Stimulated activated CD4-positive, alpha-beta T cell treated with anti-CD3 and anti-CD28 coated beads, Interleukin-1b, Interleukin-23, amount 100 ng/mL, for 24 hours (primary cell): ENCODE measurements at regions not wholly inside any gene's neighbourhood (a gene's known extent, or its start where the extent isn't known, plus 50 kb on each side); places are given as distances from the start of the nearest gene placed in this dataset.
"Not testable (repeated sequence)": the region's sequence is repeated elsewhere in the genome, so short reads cannot be mapped to it uniquely, and the experiment has no call there.

ENCODE experiments used
- DNase-seq, 4 experiments: peaks; one replicate each; pipeline ENCODE4 v3.0.0-alpha.2; 2020; ENCODE audit warnings: low read depth in 4 of 4, low spot score in 1 of 4

DNA sequence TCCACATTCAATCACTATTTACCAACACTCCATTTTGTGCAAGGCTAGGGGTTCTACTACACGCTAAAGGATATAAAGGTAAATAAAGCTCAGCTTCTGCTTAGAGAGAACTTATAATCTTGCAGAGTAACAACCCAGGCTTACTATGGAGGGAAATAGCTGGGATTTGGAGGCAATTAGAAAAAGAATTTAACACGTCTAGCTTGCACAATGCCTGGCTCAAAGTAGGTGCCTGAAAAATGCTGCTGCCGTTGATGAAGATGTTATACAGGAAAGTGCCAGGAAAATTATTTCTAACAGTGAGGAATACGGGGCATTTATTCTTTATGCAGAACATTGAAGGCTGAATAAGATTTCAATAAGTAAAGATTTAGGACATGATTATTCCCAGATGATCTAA, 214.2 kb downstream of the KITLG start:
- DNase-seq, result no peak

DNA sequence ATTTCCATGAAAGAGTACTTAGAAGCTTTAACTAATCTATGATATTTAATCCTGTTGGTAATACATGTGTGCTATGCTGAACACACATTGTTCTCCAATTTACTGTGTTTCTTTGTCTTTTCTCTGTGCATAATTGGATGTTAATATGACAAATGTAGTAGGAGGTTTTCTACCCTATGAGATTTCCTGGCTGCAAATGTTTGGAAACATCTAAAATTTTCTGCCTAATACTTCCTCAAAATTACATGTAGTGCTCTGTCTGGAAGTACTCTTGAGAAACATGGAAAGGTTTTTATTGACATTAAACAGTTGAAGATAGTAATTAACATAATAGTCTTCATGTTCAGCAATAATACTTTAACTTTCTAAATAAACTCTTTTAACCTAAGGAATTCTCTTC, 213.0 kb downstream of the KITLG start:
- no peak for DNase-seq

DNA sequence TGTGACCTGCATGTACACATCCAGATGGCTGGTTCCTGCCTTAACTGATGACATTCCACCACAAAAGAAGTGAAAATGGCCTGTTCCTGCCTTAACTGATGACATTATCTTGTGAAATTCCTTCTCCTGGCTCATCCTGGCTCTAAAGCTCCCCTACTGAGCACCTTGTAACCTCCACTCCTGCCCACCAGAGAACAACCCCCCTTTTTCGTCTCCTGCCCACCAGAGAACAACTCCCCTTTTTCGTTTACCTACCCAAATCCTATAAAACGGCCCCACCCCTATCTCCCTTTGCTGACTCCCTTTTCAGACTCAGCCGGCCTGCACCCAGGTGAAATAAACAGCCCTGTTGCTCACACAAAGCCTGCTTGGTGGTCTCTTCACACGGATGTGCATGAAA, 212.2 kb downstream of the KITLG start:
- not testable (repeated sequence) for DNase-seq

GRCh38 chr12:88371416-88372183, 208.7 kb downstream of the KITLG start:
- DNase-seq, result no peak

DNA sequence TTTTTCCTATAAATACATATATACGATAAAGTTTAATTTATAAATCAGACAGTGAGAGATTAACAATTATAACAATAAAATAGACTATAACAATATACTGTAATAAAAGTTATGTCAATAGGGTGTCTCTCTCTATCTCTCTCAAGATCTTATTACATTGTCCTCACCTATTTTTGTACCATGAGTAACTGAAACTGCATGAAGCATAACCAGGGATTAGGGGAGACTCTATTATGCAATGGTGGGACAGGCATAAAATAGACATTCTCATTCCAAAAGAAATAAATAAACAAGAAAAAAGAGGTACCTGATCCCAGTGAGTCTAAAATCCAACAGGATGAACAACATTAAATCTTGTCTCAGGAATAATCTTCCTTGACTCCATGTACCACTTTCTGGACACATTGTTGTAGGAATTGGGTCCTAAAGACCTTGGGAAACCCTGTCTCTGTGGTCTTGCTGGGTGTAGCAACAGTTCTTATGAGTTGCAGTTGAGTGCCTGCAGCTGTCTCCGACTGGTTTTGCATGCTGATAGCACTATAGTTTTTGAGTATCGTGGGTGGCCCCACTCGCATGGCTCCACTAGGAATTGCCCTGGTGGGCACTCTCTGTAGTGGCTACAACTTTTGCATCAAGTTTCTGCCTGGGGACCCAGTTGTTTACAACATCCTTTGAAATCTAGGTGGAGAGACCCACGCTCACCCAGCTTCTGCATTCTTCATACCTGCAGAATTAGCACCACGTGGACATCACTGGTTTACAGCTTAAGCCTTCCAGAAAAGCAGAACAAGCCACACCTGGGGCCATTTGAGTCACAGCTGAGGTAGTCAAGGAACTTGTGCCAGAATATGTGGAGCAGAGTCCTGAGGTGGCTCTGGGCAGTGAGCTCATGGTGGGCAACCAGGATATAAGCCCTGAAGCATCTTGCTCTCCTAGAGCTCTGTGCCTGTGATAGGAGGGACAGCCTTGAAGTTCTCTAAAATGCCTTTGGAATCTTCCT, 204.7 kb downstream of the KITLG start:
- no peak for DNase-seq

DNA sequence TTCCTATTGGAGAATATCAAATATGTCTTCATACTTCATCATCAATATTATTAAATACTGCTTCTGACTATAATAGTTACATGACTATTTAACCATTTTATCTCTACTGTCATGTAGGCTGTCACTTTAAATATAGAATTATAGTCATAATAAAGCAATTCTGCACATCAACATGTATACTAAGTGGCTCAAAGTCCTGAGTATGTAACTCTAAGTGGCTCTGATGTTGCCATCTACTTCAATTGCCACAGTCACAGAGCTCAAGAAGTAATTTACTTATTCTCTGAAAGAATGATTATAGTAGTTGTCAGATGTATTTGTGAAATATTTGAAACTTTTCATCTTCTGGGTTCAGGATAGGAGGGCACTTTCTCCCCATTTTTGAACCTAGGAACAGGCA, 202.3 kb downstream of the KITLG start:
- no peak for DNase-seq

DNA sequence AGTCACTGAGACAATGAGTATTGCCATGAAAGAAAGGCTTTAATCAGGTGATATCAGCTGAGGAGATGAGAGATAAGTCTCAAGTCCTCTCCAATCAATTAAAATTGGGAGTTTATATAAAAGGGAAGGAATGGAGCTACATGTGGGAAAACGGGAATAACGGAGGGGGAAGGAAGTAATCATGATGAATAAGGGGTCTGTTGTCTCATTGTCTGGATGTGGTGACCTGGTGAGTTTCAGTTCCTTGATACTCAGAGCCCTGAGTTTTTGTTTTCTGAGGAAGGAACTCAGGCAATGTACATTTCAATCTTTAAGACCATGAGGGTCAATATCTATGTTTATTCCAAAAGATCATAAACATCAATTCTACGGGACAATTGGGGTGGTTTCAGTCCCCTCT, 198.8 kb downstream of the KITLG start:
- DNase-seq, result no peak

- DNase-seq, result no peak
Observed at GRCh38 chr12:88383405-88383804, 196.9 kb downstream of the KITLG start.

DNA sequence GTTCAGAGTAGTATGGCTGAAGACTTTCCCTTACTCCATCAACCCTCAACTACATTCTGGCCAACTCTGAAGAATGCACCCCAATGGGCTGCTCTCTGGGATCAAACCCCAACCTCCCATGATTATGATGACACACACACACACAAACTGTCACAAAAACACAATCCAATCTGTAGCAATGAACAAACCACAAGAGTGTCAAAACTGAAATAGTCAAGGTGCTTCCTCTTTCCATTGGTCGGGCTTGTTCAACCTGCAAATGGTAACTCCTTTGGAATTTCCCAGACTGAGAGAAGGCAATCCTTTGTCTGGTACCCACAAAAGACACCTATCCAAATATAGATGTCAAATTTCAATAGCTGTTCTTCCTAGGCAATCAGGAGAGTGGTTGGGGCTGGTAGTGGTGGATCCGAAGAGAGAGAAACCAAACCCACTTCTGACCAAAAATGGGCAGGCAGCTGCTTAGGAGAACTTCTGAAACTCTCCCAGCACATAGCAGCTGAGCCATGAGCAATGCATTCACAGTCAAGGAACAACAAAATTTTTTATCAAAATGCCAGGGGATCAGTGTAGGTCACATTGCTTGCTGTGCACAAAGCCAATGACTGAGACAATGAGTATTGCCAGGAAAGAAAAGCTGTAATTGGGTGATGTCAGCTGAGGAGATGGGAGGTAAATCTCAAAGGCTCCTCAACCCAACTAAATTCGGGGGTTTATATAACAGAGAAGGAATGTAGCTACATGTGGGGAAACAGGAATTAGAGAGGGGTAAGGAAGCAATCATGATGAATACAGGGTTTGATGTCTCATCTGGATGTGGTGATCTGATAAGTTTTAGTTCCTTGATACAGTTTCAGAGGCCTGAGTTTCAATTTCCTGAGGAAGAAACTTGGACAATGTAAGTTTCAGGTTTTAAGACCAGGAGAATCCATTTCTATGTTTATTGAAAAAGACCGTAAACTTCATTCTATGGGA, 191.4 kb downstream of the KITLG start:
- DNase-seq, result no peak

- no peak for DNase-seq
Observed at GRCh38 chr12:88390811-88391210, 189.5 kb downstream of the KITLG start.

DNA sequence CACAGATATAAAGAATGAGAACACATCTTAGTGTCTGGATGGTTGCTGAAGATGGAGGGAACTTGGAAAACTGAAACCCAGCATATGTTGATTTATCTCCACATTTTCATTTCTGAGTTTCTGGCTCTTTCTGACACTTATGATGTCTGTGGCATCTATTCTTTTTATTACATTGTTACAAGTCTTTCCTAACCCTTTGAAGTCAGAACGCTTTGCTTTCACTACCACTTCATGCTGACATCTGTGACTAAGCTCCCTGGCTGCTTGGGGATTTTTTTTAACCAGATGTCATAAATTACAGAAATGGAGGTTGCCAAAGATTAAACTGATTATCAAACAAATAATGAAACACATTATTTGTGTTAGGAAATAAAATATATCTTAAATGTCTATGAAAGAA, 188.7 kb downstream of the KITLG start:
- DNase-seq, result no peak

GRCh38 chr12:88393017-88393767, 187.1 kb downstream of the KITLG start:
- DNase-seq, result no peak

DNA sequence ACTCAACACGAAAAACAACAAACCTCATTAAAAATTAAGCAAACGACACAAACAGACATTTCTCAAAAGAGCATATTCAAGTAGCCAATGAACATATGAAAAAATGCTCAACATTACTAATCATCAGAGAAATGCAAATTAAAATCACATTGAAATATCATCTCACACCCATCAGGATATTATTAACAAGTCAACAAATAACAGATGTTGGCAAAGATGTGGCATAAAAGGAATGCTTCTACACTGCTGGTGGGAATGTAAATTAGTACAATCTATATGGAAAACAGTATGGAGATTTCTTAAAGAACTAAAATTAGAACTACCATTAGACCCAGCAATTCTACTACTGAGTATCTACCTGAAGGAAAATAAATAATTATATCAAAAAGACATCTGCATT, 182.2 kb downstream of the KITLG start:
- DNase-seq, result no peak

DNA sequence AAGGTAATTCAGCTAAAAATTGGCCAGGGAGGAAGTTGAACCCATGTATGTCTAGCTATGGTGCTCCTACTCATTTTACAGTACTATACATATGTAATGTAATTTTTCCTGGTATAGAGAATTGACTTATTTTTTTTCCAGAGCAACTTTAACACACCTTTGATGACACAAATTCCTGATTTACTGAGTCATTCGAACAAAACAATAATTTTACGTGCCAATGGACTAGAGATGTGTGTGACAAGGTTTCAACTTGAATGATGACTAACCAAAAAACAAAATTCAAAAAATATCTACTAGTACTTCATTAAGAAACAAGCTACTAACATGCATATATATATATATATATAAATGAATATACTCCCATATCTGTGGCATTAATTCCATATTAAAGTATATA, 180.5 kb downstream of the KITLG start:
- DNase-seq, result no peak

DNA sequence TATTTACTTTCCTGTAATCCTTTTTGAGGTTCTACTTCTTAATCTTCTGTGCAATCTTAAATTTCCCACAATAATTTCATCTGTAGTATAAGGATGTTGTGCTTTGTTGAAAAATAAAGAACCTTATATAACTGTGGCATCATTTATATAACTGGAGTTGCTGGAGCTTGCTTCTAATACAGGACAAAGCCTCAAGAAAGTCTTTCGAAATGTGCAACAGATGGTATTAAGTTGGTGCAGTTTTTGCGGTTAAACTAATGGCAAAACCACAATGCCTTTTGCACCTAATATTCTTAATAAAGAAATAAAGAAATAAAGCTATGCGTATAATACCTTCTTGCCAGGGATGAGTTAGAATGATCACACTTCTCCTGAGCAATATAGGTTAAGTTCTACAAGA, 180.0 kb downstream of the KITLG start:
- no peak for DNase-seq

GRCh38 chr12:88401155-88401554, 179.1 kb downstream of the KITLG start:
- DNase-seq, result no peak

DNA sequence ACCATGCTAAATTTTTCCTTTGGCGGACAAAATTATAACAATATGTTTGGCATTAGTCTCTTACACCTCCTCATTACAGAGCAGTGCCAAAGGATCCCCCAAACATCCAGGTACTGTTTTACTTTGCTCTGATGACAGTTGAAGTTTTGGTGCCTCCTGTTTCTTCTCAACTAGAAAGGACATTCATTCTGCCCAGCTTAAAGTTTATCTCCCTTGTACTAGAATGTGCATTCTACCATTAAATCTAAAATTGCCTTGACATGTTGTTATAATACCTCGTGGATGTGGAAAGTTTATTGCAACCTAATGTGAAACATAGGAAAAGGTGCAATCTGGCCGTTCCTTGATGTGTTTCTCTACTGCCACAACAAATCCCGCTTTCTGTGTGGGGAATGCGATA, 173.4 kb downstream of the KITLG start:
- no peak for DNase-seq

- DNase-seq, result no peak
Observed at GRCh38 chr12:88408823-88409222, 171.4 kb downstream of the KITLG start.

DNA sequence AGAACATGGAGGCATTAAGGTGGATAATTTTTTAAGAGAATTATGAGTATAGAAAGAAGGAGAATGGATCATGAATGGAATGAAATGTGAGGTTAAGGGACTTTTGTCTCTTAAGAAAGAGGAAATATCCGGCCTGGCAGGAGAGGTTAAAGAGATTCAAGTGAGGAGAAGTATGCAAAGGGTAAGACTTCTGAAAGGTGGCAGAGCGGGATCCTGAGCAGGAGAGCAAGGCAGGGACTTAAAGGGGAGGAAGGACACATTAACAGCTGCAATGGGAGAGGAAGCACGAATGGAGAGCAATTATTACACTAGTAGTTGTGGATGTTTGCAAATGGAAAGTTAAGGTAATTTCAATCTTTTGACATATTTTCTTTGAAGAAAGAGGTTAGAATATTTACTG, 171.0 kb downstream of the KITLG start:
- no peak for DNase-seq

DNA sequence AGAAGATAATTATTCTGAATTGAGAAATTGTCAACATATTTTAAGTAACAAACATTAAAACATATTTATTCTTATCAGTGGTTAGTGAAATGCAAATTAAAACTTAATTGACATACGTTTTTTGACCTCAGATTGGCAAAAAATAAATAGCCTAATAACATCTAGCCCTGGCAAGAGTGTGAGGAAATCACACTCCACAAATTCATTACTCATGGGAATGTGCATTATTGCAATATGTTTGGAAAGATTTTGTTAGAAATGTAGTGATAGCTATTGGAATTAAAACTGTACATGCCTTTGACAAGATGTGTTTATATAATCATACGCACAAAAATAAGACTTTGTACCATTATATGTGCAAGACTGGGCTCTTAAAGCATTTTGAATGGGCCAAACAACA, 168.6 kb downstream of the KITLG start:
- DNase-seq, result no peak
